Common myeloid progenitor, CD34-positive (primary cell): ENCODE measurements at regions not wholly inside any gene's neighbourhood (a gene's known extent, or its start where the extent isn't known, plus 50 kb on each side); places are given as distances from the start of the nearest gene placed in this dataset.

Experiments
- CTCF ChIA-PET: fragments of 350-600 bp; sonication (Branson Sonifier 250); formaldehyde crosslinking; loops from one replicate; lab custom pipeline; 2021; ENCODE audit warnings: antibody characterized with exemption; lab: Charles Lee
- POLR2A ChIA-PET: fragments of 350-600 bp; sonication (Branson Sonifier 250); formaldehyde crosslinking; loops from one replicate; lab custom pipeline; 2021; ENCODE audit warnings: antibody characterized with exemption; lab: Charles Lee
- DNase-seq, 3 donors: peaks; one replicate each; pipeline versions ENCODE4 v3.0.0 to v3.0.0-alpha.2; 2013
- H3K27ac ChIP-seq, 2 experiments: 1 replicate in 1 of 2; 2 replicates in 1 of 2; pipeline ENCODE4 v1.7.0; 2013; ENCODE audit warnings: inconsistent platforms in 2 of 2, low read length in 2 of 2, mild to moderate bottlenecking in 2 of 2, low read depth in 1 of 2, moderate library complexity in 1 of 2; ENCODE audit not compliant: severe bottlenecking in 2 of 2, insufficient read depth in 1 of 2, poor library complexity in 1 of 2
- H3K27me3 ChIP-seq, 5 experiments: replicated peaks in 2 of 5; 1 replicate in 3 of 5; 2 replicates in 2 of 5; pipeline versions ENCODE4 v1.6.1 to v1.7.0; 2013; ENCODE audit warnings: low read length in 4 of 5, mild to moderate bottlenecking in 2 of 5, moderate library complexity in 2 of 5, inconsistent platforms in 1 of 5; ENCODE audit not compliant: insufficient read depth in 5 of 5, control insufficient read depth in 4 of 5
- H3K36me3 ChIP-seq, 4 experiments: 1 replicate in 2 of 4; 2 replicates in 2 of 4; pipeline versions ENCODE4 v1.6.1 to v1.7.0; 2013; ENCODE audit warnings: low read length in 3 of 4, control low read depth in 1 of 4, mild to moderate bottlenecking in 1 of 4; ENCODE audit not compliant: control insufficient read depth in 4 of 4, insufficient read depth in 4 of 4
- H3K4me1 ChIP-seq, 4 experiments: 1 replicate in 3 of 4; 2 replicates in 1 of 4; pipeline versions ENCODE4 v1.6.1 to v1.7.1; 2013; ENCODE audit warnings: low read length in 3 of 4, mild to moderate bottlenecking in 3 of 4, control low read depth in 1 of 4, inconsistent platforms in 1 of 4, moderate library complexity in 1 of 4; ENCODE audit not compliant: control insufficient read depth in 4 of 4, insufficient read depth in 4 of 4; ENCODE audit errors: control extremely low read depth in 1 of 4
- H3K4me3 ChIP-seq, 7 experiments: 1 replicate in 4 of 7; 2 replicates in 3 of 7; pipeline versions ENCODE4 v1.5.1 to v1.7.0; 2013; ENCODE audit warnings: mild to moderate bottlenecking in 7 of 7, low read length in 6 of 7, moderate library complexity in 6 of 7, inconsistent platforms in 2 of 7, low read depth in 2 of 7, control low read depth in 1 of 7; ENCODE audit not compliant: insufficient read depth in 4 of 7, control insufficient read depth in 1 of 7; ENCODE audit errors: extremely low read depth in 1 of 7
- H3K9me3 ChIP-seq, 5 experiments: 1 replicate in 4 of 5; 2 replicates in 1 of 5; pipeline versions ENCODE4 v1.6.1 to v1.7.1; 2013; ENCODE audit warnings: low read length in 4 of 5, mild to moderate bottlenecking in 2 of 5, inconsistent platforms in 1 of 5, low read depth in 1 of 5, moderate library complexity in 1 of 5; ENCODE audit not compliant: control insufficient read depth in 4 of 5, insufficient read depth in 2 of 5; ENCODE audit errors: control extremely low read depth in 1 of 5
- WGBS: methylation state at CpG from one replicate; pipeline ENCODE4 v1.1.5; 2013; ENCODE audit not compliant: insufficient coverage; 5-methylcytosine and 5-hydroxymethylcytosine counted together

DNA sequence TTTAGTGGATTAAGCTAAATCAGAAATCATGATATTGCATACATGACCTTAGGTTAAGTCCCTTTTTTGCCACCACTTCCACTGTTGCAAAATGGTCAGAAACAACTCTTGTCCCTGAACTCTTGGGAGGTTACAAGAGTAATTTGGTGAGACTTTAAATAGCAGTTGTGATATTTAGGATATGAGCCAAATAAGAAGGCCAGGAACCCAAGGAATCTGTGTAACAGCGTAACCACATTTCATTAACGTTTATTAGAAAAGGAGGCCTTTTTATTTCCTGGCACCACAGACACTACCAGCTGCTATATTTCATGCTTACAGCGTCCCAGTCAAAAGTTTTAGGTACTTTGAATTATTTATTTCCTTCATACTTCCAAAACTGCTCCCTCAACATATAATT, 268.0 kb downstream of the GPD2 start:
- ChIA-PET POLR2A (no interaction called here), CTCF (no interaction called here)
- H3K27me3 ChIP-seq, result no peaks in the 10 kb centered on the region
- H3K9me3 ChIP-seq, result no peaks in the 10 kb centered on the region
- no peaks in the 10 kb centered on the region for H3K36me3 ChIP-seq
- 87% methylated on average over 3 of the region's 3 CpGs for WGBS
- no peak overlapping the region for H3K4me3 ChIP-seq
- no peak overlapping the region for H3K27ac ChIP-seq
- DNase-seq, result no peak
- no peaks in the 10 kb centered on the region for H3K4me1 ChIP-seq

- Histone ChIP-seq H3K27ac (no peak overlapping the region), H3K36me3 (no peaks in the 10 kb centered on the region), H3K27me3 (no peaks in the 10 kb centered on the region), H3K4me1 (no peaks in the 10 kb centered on the region), H3K9me3 (no peaks in the 10 kb centered on the region), H3K4me3 (no peak overlapping the region)
- ChIA-PET CTCF (interaction anchor here (0.9 kb wide), 1 partner anchor 15 kb away, joined by 5 read pairs; no protein-coding TSS in a partner anchor), POLR2A (no interaction called here)
- whole genome bisulfite sequencing, result 100% methylated on average over 1 of the region's 3 CpGs
- no peak for DNase-seq
Measured at GRCh38 chr2:156704617-156705016, 268.4 kb downstream of the GPD2 start.

DNA sequence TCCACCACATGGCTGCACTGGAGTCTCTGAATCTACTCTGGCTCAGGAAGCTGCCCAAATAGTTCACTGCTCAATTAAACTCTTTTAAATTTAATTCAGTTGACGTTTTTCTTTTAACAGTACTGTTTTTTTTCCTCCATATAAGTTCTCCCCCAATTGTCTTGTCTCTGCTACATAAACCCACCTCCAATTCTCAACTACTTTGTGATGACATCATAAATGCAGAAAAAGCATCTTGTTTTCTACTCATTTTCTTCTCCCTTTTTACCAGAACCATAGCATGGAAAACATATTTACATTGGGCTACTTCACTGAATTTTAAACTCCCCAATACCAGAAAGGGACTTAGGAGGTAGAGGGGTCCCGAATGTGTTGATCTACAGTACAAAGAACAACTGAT, 270.4 kb downstream of the GPD2 start:
- Histone ChIP-seq H3K27me3 (no peaks in the 10 kb centered on the region), H3K36me3 (no peaks in the 10 kb centered on the region), H3K4me1 (no peaks in the 10 kb centered on the region), H3K27ac (no peak overlapping the region), H3K4me3 (no peak overlapping the region), H3K9me3 (no peaks in the 10 kb centered on the region)
- DNase-seq, result no peak
- WGBS, result 90% methylated on average over 1 of the region's 2 CpGs
- POLR2A ChIA-PET, result no interaction called here
- CTCF ChIA-PET, result no interaction called here

- H3K36me3 ChIP-seq, result no peaks in the 10 kb centered on the region
- H3K4me3 ChIP-seq, result no peak overlapping the region
- ChIA-PET CTCF (no interaction called here), POLR2A (no interaction called here)
- no CpG with 5 or more reads among the region's 2 CpGs for WGBS
- no peaks in the 10 kb centered on the region for H3K4me1 ChIP-seq
- no peaks in the 10 kb centered on the region for H3K9me3 ChIP-seq
- DNase-seq, result no peak
- no peaks in the 10 kb centered on the region for H3K27me3 ChIP-seq
- no peak overlapping the region for H3K27ac ChIP-seq
Measured at GRCh38 chr2:156708051-156708450, 271.9 kb downstream of the GPD2 start.

DNA sequence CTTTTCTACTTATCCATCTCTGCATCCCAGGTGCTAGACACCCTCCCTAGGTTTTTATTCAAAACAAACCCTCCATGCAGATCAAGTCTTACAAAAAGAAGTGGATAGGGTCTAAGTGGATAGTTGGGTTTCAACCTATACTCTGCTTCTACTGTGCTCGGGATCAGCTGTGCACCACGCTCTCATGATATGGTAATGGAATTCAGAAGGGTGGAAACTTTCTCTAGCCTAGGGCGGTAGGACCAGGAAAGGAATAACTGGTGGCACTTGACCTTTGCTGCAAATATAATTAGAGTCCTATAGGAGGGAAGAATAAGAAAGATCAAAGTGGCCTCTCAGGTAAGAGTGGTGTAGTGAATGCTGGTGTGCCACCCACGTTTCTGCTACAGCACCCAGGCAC, 272.9 kb downstream of the GPD2 start:
- ChIA-PET CTCF (no interaction called here), POLR2A (no interaction called here)
- DNase-seq, result no peak
- no peak overlapping the region for H3K4me3 ChIP-seq
- no peaks in the 10 kb centered on the region for H3K27me3 ChIP-seq
- H3K36me3 ChIP-seq, result no peaks in the 10 kb centered on the region
- H3K4me1 ChIP-seq, result no peaks in the 10 kb centered on the region
- H3K27ac ChIP-seq, result no peak overlapping the region
- 98% methylated on average over 4 of the region's 4 CpGs for WGBS
- peaks cover 0 to 3% (median 0%) of the 10 kb centered on the region in 5 experiments for H3K9me3 ChIP-seq

- no peaks in the 10 kb centered on the region for H3K4me1 ChIP-seq
- POLR2A ChIA-PET, result no interaction called here
- no peak overlapping the region for H3K4me3 ChIP-seq
- H3K36me3 ChIP-seq, result no peaks in the 10 kb centered on the region
- H3K27me3 ChIP-seq, result no peaks in the 10 kb centered on the region
- CTCF ChIA-PET, result no interaction called here
- 100% methylated on average over 2 of the region's 3 CpGs for WGBS
- peaks cover 0 to 1% (median 0%) of the 10 kb centered on the region in 5 experiments for H3K9me3 ChIP-seq
- H3K27ac ChIP-seq, result no peak overlapping the region
- DNase-seq, result no peak
Measured at GRCh38 chr2:156719036-156719435, 282.9 kb downstream of the GPD2 start.

DNA sequence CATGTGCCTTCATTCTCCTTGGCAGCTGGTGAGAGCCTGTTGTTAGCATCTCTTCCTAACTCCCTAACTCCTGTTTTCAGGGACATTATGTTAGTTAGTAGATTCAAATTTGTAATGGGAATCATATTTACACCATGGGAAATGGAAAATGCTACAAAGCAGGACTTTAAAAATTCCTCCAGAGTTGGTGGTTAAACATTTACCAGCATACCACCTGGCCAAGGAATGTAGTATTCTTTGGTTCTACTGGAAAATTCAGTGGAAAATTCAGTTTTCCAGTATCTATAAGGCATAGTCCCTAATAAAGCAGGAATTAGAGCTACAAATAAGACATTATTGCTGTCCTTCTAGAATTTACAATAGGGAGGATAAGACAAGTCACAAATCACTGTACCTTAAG, 291.7 kb downstream of the GPD2 start:
- ChIA-PET POLR2A (no interaction called here), CTCF (no interaction called here)
- no peak for DNase-seq
- H3K27me3 ChIP-seq, result no peaks in the 10 kb centered on the region
- H3K4me3 ChIP-seq, result no peak overlapping the region
- H3K9me3 ChIP-seq, result no peaks in the 10 kb centered on the region
- no peaks in the 10 kb centered on the region for H3K36me3 ChIP-seq
- no peaks in the 10 kb centered on the region for H3K4me1 ChIP-seq
- H3K27ac ChIP-seq, result no peak overlapping the region
